HCEC 1CT (cell line): ENCODE measurements at regions not wholly inside any gene's neighbourhood (a gene's known extent, or its start where the extent isn't known, plus 50 kb on each side); places are given as distances from the start of the nearest gene placed in this dataset.

Experiments
- DNase-seq: peaks from one replicate; pipeline ENCODE4 v3.0.0-alpha.2; 2017

DNA sequence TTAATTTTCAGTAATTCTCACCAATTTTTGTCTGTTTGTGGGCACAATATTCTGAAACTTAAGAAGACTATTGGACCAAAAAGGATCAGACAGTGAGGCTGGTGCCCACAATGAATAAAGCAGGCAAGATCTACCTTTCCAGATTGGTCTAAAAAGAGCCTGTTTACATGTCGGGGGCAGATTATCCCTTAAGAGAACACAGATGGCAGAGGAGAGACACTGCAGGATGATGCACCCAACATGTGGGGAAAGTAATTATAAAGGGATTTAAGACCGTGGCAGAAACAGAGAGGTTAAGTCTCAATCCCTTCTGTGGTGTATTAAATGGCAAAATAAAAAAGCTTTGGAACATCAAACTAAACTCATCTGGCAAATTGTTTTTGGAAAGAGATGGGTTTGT lies 331.8 kb upstream of the CDH11 start:
- no peak for DNase-seq

DNA sequence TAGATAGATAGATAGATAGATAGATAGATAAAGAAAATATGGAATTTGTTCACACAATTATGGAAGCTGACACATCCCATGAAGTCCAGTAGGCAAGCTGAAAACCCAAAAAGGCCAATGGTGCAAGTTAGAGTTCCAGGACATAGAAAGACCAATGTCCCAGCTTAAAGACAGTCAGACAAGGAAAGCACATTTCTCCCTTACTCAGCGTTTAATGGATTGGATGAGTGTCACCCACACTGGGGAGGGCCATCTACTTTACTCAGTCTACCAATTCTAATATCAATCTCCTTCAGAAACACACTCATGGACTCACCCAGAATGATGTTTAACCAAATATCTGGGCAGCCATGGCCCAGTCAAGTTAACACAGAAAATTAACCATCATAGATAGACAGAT lies 327.7 kb upstream of the CDH11 start:
- DNase-seq = no peak

DNA sequence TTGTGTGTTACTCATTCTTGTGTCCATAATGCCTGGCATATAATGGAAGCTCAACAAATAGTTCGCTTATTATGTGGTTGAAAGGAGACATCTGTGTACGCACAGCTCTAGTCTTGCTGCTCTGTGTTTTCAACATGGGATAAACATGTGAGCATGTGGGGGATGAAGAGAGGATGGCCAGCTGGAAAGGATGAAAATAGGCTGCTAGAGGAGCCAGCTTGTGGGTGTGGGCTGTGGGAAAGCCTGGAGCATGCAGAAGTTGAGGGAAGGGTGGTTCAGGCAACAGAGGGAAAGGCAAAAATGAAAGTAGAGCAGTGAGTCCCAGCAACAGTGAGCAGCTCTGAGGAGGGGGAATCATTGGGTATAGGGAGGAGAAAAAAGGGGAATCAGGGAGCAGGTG lies 324.6 kb upstream of the CDH11 start:
- DNase-seq = no peak

DNA sequence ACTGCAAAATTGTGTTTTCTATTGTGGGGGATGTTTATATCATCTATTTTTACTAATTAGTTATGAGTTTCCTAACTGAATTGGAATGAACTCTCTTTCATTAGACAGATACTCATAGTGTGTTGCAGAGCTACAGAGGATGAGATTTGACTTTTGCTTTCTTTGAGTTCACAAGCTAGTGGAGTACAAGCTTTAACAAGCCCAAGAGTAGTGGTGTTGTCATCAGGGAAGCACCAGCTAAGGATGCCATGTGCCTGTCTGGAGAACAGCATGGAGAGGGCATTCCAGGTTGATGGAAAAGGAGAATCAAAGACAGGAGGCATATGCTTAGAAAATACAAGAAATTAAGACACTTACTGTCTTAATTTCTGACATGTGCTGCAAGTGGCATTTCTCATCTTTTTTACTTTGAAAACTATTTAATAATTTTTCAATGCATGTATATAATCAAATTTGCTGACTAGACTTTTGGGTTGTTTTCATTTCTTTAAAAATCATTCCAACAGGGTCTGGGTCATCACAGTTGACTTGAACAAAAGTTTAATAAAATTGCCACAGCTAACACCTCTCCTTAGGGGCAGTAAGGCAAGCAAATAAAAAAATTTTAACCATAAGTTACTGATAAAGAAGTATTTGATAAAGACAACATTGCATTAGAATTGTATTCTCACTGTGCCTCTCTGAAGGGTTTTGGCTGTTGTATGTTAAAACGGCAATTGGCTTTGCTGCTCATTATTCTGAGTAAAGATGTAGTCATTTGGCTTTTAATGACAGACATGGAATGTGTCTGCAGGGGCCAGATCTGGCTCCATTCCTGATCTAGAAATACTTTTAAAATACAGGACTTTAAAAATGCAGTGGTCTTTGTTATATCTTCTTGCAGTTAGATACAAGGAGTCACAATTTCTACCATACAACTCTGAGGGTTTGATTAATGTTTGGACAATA lies 323.7 kb upstream of the CDH11 start:
- DNase-seq = no peak

DNA sequence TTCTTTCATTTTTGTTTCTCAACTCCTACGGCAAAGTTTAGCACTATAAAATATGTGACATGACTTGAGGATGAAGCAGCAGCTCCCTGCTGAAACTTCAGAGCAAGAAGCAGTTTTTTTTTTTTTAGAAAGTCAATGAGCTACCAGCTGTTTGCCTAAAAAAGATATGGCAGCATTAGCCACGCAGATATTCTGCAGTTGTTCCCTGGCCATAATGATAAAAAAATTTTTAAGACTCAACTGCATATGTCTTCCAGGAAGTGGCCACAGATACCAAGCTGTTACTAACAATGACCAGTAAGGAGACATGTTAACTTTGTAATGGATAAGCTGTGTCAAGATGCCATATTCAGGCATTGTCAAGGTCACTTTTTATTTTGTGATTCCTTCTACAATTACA lies 319.6 kb upstream of the CDH11 start:
- DNase-seq = no peak

DNA sequence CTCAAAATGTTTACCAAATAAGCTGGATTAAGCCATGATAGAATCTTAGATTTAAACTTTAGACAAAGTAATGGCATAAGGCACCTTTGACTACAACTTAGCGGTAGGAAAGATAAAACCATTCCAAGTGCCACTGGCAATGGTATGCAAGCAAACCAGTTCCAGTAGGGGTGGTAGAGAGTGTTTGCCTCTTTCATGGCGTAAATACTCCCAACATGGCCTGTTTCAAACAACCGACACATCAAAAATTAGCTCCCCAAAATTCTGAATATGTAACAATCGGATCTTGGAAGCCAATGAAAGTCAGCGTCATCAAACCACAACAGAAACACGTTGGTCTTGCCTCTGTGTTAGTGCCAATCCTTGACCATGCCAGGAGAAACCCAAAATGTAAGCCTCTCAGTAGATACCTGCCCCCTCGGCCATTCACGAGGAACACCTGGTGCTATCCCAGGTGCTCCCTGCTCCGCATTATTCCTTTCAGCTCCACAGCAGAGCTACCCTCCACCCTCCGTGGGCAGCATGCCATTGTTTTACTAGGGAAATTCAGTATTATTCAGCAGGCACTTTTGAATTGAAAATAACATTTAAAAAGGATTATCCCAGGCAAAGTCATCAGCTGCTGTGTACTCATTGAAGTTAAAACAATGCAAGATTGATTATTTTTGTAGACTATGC lies 307.8 kb upstream of the CDH11 start:
- no peak for DNase-seq

DNA sequence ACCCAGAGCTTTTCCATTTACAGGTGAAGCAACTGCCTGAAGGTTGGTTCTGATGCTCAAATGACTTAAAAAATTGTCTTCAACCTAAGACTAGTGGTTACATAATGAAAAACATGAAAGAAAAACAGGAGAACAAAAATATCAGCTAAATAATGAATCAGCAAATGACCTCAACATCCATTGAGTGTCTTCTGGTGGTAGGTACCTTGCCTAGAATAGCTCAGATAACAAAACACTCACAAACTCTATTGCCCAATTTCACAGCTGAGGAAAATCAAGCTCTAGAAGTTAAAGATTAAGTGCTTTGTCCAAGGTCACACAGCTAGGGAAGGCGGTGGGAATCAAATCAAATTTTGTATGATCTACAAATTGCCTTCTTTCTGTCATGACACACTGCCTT lies 304.6 kb upstream of the CDH11 start:
- no peak for DNase-seq

DNA sequence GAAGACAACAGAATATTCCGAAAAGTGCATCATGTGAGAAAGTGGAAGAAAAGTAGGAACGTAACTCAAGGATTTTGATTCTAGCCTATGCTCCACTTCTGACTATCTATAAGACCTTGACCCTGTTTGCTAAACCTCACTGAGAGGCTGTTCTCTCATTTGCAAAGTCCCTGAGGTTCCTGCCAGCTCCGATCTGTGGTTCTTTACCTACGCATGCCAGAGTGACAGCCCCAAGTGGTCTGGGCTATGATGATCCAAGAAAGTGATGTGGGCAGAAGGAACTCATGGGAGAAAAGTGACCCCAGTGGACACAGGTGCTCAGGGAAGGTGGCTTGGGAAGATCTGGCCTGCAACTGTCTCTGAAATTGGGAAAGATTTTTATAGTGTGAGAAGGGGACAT lies 301.1 kb upstream of the CDH11 start:
- no peak for DNase-seq

DNA sequence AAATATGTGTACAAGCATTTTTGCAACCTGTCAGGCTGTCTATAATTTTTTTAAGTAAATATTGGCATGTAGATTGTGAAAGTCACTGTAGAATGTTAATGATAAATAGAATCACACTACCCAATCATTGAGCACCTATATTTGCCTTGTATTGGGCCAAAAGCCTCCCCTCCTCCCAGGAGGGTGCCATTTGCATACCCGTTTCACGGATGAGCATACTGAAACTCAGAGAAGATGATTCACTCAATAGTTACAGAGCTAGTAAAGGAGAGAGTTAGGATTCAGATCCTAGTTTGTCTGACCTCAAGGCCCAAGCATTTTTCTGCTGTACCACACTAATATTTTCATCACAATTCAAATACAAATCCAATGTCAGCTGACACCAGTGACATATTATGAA lies 299.7 kb upstream of the CDH11 start:
- DNase-seq = no peak

DNA sequence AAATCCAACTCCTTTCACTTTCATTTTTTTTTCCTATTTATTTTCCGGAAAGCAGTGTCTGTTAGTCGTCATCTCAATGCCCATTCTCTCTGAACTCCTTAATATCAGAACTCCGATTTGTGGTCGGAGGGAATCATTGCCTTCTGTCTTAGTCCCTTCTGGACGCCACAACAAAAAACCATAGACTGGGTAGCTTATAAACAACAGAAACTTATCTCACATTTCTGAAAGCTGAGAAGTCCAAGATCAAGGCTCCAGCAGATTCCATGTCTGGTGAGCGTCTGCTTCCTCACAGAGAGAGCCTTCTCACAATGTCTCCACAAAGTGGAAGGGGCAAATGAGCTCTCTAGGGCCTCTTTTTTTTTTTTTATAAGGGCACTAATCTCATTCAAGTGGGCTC lies 296.6 kb upstream of the CDH11 start:
- DNase-seq = no peak

DNA sequence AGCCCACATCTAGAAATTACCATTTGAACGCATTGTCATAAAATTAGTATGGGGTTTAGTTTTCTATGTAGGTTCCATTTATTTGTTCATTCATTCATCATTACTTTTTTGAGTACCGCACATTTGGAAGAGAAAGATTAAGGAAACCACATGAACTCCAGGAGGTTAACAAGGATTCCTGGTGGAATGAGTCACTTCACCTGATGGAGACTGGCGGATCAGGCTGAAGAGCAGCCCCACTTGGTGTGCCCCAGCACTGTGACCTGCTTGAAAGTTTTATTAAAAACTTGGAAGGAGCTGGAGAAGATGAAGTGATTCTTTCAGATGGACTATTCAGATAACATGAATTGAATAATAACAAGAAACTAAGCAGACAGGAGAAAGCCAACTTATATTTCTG lies 293.6 kb upstream of the CDH11 start:
- DNase-seq = peak; percentile 4

DNA sequence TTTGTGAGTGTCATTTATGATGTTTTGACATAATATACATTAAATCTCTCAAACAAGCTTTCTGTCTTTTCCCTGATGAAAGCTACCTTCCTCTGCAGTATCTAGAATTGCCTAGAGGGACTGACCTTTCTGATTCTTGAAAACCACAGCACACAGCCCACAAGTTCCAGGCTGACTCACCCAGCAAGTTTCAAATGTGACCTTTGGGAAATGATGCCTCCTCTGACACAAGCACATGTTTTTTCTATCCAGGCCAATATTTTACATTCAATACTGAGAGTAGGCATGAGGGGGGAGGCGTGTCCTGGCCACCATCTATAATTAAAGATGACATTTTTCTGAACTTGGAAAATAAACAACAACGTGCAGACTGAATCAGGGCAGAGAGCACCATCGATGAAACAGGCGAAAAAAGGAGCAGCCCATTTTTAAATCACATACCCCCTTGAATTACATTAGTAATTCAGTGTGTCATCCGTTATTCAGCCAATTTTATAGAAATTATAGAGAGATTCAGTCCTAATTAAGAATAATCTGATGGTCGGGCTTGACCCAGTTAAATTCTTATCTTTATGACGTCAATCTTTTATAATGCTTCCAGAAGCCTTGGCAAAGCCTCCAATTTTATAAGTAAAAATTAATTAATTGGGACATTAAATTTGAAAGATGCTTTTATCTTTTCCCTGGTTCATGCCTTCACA lies 292.6 kb upstream of the CDH11 start:
- peak; percentile 86 for DNase-seq

DNA sequence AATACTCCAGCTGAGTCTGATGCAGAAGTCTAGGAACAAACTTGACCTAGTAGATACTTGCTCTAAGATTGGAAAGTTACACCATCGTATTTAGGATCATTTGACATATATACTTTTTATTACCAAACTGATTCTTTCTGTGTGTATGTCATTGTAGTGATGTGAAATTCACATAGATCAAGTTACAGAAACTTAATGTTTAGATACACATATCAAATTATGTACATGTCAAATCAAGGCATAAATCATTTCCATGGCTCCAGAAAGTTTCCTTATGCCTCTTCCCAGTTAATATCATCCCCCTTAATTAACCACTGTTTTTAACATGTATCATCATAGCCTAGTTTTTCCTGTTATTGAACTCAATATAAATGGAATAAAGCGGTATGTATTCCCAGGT lies 292.0 kb upstream of the CDH11 start:
- DNase-seq = no peak

DNA sequence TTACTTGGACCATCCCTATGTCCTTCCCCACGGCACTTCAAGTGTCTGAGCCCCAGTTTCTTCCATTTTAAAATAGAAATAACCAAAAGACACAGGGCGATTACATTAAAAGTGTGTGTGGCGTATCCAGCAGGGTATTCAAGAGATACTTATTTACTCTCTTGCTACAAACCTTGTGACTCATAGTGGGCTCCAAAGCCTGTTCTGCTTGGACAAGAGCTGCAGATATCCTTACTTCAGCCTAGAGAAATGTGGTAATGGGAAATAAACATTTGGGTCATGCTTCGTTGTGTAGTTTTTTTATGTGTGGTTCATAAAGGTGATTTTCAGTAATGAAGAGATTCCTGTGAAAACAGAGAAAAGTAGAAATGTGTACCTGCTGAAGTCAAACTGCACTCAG lies 288.9 kb upstream of the CDH11 start:
- DNase-seq = no peak

DNA sequence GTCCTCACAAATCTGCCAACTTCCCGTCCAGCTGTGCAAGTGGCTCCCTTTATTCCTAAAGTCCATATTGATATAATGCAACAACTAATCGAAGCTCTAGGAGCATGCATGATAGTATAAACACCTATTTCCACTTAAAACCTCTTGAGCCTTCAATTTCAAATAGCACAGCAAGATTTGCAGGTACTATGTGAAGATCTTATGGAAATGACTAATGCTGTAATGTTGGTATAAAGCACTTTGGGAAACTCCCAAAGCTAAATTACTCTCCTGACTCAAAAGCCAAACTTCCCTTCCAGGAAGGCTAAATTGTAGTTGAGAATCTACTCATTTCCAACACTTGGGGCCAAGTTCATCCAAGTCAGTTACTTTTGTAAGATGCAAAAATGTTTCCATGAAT lies 287.6 kb upstream of the CDH11 start:
- no peak for DNase-seq

DNA sequence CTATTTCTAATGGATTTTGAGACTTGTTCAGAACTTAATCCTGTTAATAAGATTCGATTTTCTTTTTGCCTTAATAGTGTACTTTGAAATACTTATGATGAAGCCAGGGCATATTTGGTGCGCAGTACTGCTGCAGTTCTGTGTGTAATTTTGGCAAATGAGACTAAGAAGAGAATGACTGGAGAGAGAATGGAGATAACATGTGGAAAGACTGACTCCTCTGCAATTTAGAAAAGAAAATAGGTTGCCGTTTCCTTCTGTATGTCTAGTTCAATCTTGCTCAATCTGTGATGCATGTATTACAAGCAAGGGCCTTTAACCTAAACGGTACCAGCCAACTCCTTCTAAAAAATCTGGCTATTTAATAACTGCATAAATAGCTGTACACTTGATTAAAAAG lies 285.1 kb upstream of the CDH11 start:
- no peak for DNase-seq

DNA sequence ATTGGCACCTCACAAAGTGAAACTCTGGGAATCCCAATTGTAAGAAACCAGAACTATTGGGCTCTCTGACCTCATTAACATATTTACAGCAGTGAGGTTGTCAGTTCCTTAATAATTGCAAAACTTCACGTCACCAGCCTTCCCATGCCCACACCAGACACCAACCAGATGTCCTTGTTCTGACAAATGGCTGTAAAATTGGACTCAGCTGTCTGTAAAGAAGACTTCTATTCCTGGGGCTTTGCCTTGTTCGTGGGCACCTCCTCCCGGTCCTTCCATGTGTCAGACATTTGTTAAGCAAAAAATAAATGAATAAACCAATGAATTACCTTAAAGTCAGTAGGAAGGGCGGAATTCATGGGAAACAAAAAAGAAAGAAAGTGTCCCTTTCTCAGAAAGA lies 284.3 kb upstream of the CDH11 start:
- no peak for DNase-seq

DNA sequence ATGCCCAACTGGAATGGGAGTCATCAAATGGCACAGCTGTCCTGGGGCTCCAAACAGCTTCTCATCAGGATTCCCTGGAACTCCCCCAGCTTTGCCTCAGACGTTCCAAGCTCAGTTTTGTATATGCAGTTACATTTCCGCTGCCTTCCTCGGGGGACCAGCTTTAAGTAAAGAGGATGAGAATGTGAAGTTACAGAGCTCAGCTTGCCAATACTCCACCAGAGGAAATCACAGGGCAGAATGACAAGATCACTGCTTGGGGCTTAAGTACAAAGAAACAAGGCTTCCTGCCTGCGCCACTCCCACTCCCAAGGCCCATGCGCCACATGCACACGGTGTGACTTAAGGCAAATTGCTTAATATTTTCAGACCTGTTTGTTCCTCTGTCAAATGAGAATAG lies 272.4 kb upstream of the CDH11 start:
- no peak for DNase-seq

DNA sequence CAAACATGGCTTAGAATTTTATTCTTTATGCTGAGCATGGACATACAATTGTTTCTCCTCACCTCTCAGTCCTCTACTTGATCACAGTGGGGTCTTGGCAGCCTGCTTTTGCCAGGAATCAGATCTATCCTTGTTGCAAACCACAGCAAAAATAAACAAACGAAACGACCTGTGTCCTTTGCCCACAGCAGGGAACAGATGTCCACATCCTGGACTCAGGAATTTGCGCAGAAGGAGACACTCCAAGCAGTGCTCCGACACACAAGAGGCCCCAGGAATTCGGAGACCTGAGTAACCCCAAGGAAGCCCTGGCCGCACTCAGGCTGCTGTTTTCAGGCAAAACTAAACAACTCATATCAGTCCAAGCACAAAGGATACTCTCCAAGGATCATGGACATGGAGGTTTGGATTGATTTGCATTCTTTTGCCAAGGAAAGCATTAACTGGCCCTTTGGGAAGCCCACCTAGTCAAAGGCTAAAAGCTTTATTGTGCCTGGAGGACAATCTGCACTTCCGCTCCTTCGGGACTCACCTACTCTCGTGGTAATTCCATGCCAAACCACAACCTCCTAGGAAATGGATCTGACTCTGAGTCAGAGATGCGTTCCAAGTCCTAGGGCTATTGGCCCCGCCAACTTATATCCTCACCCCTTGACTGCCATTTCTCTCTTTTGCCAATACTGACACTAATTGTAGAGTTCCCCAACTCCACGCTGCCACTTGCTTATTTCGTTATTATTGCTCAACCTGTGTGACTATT lies 271.1 kb upstream of the CDH11 start:
- DNase-seq = no peak

DNA sequence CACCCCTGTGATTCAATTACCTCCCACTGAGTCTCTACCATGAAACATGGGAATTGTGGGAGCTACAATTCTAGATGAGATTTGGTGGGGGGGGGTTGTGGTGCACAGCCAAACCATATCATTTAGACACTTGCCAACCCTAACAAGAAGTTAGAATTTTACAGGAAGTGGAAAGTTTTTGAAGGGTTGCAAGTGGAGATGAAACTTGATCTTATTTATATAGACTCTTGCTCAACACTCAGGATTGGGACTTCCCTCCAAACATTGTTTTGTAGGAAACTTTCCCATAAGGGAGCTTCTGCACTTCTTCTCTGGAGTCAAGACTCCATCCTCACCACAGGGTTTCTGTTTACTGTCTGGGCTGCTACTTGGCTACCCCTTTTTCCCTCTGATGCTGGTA lies 266.7 kb upstream of the CDH11 start:
- peak; percentile 43 for DNase-seq

DNA sequence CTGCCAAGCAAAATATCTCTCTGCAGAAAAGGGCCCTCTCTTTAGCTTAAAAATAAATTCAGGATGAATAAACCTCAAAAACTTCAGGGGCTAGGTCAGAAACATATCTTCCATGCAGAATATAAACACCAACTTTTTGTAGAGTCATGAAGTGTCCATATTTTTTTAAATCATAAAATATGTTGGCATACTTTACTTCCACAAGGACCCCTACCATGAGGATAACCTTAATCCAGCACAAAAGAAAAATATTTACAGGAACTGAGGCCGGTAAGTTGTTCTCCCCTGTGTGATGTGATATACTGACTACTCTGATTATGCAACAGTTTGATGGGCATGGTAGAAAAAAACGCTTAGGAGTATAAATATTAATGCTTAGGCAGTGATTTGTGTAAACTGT lies 264.8 kb upstream of the CDH11 start:
- no peak for DNase-seq

DNA sequence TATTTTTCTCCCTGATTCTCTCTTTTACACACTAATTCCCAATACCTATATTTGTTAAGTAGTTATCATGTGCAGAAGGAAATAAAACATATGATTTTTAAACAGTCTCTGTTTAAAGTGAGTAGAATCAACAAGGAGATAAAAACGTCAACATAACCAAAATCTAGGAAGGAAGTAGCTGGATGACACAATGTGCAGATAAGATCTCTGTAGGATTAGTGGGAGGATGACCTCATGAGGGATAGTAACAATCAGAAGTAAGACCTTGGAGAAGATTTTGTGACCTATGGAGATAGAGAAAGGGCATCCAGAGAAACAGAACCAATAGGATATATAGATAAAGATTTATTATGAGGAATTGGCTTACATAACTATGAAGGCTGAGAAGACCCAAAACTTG lies 262.6 kb upstream of the CDH11 start:
- DNase-seq = no peak

DNA sequence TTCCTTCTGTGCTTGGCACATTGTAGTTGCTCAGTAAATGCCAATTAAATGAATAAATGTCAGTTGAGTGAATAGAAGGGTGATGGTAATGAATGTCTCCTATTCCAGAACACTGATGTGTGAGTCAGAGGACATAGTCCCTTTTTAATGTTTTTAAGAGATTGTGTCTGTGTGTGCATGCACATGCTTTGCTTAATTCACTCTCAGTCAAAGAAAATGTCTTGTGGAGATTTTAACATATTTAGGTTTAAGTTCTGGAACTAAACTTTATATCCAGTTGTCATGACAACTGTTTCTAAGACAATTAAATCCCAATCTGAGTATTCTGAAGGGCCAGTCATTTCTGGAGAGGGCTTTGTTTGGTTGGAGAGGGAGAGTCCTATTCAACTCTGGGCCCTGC lies 255.3 kb upstream of the CDH11 start:
- peak; percentile 22 for DNase-seq
